ENCODE measurements at regions not wholly inside any gene's neighbourhood (a gene's known extent, or its start where the extent isn't known, plus 50 kb on each side); places are given as distances from the start of the nearest gene placed in this dataset.
A peak's percentile ranks its signal among the peaks of the same experiment; 100 is the strongest.

GRCh38 chr17:59469786-59470485 is 95.5 kb upstream of the DHX40 start (continued):
- TF ChIP-seq PRDM10 (CRISPR knock-in tag; IDR thresholded peaks at IDR 0.05; ENCODE audit: low read depth) (peak; percentile 80; the same call in 1 of the 2 replicates), HNRNPH1 (optimal IDR thresholded peaks at IDR 0.05; ENCODE audit: low read depth, low read length) (no peak), ZNF512 (CRISPR knock-in tag; IDR thresholded peaks at IDR 0.05) (no peak), UBTF (CRISPR knock-in tag; IDR thresholded peaks at IDR 0.05) (peak; percentile 30; the same call in 1 of the 2 replicates), ZNF572 (CRISPR knock-in tag; IDR thresholded peaks at IDR 0.05) (no peak), PTBP1 (IDR thresholded peaks at IDR 0.05; ENCODE audit: low read depth, low read length, poor library complexity, severe bottlenecking) (no peak), ZSCAN20 (CRISPR knock-in tag; IDR thresholded peaks at IDR 0.05; ENCODE audit: borderline replicate concordance) (no peak), TBP (CRISPR knock-in tag; IDR thresholded peaks at IDR 0.05) (no peak), STAT6 (CRISPR knock-in tag; IDR thresholded peaks at IDR 0.05; ENCODE audit: borderline replicate concordance) (peak; percentile 89; the same call in 1 of the 2 replicates), ZNF549 (CRISPR knock-in tag; IDR thresholded peaks at IDR 0.05) (no peak), NFE2 (CRISPR knock-in tag; IDR thresholded peaks at IDR 0.05) (no peak), MEIS1 (CRISPR knock-in tag; IDR thresholded peaks at IDR 0.05; ENCODE audit: borderline replicate concordance) (peak; percentile 100), YY1 (IDR thresholded peaks at IDR 0.05; ENCODE audit: insufficient read depth, insufficient replicate concordance, low read depth, low read length) (no peak), ZNF562 (CRISPR knock-in tag; IDR thresholded peaks at IDR 0.05; ENCODE audit: borderline replicate concordance) (no peak), IRX3 (CRISPR knock-in tag; IDR thresholded peaks at IDR 0.05; ENCODE audit: borderline replicate concordance, low read depth) (no peak), ZBTB2 (CRISPR knock-in tag; IDR thresholded peaks at IDR 0.05; ENCODE audit: low read depth) (no peak)
